ENCODE measurements at regions not wholly inside any gene's neighbourhood (a gene's known extent, or its start where the extent isn't known, plus 50 kb on each side); places are given as distances from the start of the nearest gene placed in this dataset.

DNA sequence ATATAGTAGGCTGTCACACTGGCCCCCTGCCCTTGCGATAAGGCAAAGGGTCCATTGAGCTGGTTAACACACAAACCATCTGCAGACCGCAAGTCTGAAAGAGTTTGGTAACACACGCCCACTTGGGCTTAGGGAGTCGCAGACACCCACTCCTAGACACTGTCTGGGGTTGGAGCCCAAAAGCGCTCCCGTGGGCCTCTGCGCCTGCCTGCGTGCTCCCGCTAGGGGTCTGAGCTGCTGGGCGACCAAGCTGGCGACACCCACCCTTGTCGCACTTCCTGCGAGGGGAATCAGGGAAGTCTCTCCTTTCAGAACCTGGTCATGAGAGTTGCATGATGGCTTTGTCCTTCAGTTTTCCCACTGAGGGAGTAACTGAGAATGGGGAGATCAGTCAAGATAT lies 653.0 kb downstream of the HTR1B start:
- ChIA-PET CTCF (no interaction called here), POLR2A (no interaction called here)

DNA sequence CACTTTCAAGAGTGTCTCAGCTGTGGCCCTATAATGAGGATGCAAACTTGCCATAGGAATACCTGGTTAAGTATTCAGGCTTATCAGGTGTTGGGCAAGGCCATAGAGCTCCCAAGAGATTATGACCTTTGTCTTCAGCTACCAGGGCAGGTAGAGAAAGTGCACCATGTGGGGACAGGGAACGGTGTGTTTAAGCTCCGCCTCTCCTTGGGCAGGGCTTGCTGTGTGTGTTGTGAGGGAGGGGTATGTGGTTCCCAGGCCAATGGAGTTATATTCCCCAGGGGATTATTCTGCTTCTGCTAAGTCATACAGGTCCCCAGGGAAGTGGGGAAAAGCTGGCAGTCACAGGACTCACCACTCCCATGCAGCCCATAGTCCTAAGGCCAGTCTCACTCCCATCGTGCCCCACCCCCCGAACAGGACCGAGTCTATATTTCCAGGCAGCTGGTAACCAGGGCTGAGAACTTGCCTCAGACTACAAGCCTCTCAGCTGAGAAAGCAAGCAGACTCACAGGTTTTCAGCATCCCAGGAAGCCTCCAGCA lies 660.2 kb downstream of the HTR1B start:
- DNase-seq (ENCODE audit: extremely low spot score) = no peak
- CTCF ChIA-PET = no interaction called here
- no peak for TF ChIP-seq SP1 (IDR thresholded peaks at IDR 0.05)
- no peak for TF ChIP-seq SUZ12 (IDR thresholded peaks at IDR 0.05)
- no peak for TF ChIP-seq NFRKB (IDR thresholded peaks at IDR 0.05)
- TF ChIP-seq BHLHE40 (IDR thresholded peaks at IDR 0.05; ENCODE audit: borderline replicate concordance) = no peak
- no peak for TF ChIP-seq L3MBTL2 (conservative IDR thresholded peaks at IDR 0.05)
- TF ChIP-seq ELF4 (IDR thresholded peaks at IDR 0.05) = no peak
- TF ChIP-seq FOXA1 (IDR thresholded peaks at IDR 0.05) = no peak
- POLR2A ChIA-PET = no interaction called here

More for the DNA sequence above, 653.0 kb downstream of the HTR1B start:
- TF ChIP-seq CTBP1 (IDR thresholded peaks at IDR 0.05; ENCODE audit: borderline replicate concordance) (no peak), SUZ12 (IDR thresholded peaks at IDR 0.05) (no peak), ZNF384 (IDR thresholded peaks at IDR 0.05) (no peak), BHLHE40 (IDR thresholded peaks at IDR 0.05; ENCODE audit: borderline replicate concordance) (no peak), ELF4 (IDR thresholded peaks at IDR 0.05) (no peak), LEF1 (IDR thresholded peaks at IDR 0.05; ENCODE audit: borderline replicate concordance) (no peak), L3MBTL2 (conservative IDR thresholded peaks at IDR 0.05) (no peak), ARNT (IDR thresholded peaks at IDR 0.05) (no peak), SP1 (IDR thresholded peaks at IDR 0.05) (no peak), FOXM1 (IDR thresholded peaks at IDR 0.05; ENCODE audit: borderline replicate concordance) (no peak), TARDBP (IDR thresholded peaks at IDR 0.05) (no peak), HDGF (IDR thresholded peaks at IDR 0.05; ENCODE audit: borderline replicate concordance) (no peak), FOXA1 (IDR thresholded peaks at IDR 0.05) (no peak), FOXK2 (IDR thresholded peaks at IDR 0.05) (no peak), NFRKB (IDR thresholded peaks at IDR 0.05) (no peak)
- TF ChIP-seq, protein P1, sequence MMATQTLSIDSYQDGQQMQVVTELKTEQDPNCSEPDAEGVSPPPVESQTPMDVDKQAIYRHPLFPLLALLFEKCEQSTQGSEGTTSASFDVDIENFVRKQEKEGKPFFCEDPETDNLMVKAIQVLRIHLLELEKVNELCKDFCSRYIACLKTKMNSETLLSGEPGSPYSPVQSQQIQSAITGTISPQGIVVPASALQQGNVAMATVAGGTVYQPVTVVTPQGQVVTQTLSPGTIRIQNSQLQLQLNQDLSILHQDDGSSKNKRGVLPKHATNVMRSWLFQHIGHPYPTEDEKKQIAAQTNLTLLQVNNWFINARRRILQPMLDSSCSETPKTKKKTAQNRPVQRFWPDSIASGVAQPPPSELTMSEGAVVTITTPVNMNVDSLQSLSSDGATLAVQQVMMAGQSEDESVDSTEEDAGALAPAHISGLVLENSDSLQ (IDR thresholded peaks at IDR 0.05) = no peak
- DNase-seq (ENCODE audit: extremely low spot score) = no peak

DNA sequence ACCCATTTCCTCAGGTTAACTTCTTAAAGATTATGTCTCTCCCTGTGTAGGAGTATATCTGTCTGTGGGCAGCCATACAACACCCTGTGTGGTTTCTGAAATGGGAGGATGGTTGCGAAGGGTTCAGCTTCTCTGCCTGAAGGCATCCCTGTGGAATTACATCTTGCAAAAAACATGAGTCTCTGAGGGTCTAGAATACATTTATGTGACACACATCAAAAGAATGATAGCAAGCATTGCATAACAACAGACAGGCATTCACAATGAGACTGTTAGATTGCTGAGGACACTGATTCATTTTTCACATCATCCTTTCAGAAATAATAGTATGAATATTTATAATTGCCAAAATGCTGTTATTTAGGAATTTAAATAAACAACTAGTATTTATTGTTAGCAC lies 670.9 kb downstream of the HTR1B start:
- no peak for DNase-seq (ENCODE audit: extremely low spot score)
- POLR2A ChIA-PET = no interaction called here
- TF ChIP-seq HDGF (IDR thresholded peaks at IDR 0.05; ENCODE audit: borderline replicate concordance) (no peak), ARNT (IDR thresholded peaks at IDR 0.05) (no peak), TARDBP (IDR thresholded peaks at IDR 0.05) (no peak), NFRKB (IDR thresholded peaks at IDR 0.05) (no peak), FOXA1 (IDR thresholded peaks at IDR 0.05) (no peak), BHLHE40 (IDR thresholded peaks at IDR 0.05; ENCODE audit: borderline replicate concordance) (no peak), CTBP1 (IDR thresholded peaks at IDR 0.05; ENCODE audit: borderline replicate concordance) (no peak), ELF4 (IDR thresholded peaks at IDR 0.05) (no peak), FOXM1 (IDR thresholded peaks at IDR 0.05; ENCODE audit: borderline replicate concordance) (no peak), LEF1 (IDR thresholded peaks at IDR 0.05; ENCODE audit: borderline replicate concordance) (no peak), FOXK2 (IDR thresholded peaks at IDR 0.05) (no peak), L3MBTL2 (conservative IDR thresholded peaks at IDR 0.05) (no peak), SP1 (IDR thresholded peaks at IDR 0.05) (no peak), SUZ12 (IDR thresholded peaks at IDR 0.05) (no peak), ZNF384 (IDR thresholded peaks at IDR 0.05) (no peak)
- TF ChIP-seq, protein P1 (IDR thresholded peaks at IDR 0.05) = no peak
- CTCF ChIA-PET = no interaction called here

DNA sequence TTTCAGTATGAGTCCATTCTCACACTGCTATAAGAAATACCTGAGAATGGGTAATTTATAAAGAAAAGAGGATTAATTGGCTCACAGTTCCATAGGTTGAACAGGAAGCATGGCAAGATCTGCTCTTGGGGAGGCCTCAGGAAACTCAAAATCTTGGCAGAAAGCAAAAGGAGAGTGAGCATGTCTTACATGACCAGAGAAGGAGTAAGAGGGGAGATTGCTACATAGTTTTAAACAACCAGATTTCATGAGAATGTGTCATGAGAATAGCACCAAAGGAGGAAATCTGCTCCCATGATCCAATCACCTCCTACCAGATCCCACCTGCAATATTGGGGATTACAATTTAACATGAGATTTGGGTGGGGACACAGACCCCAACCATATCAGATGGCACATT lies 672.4 kb downstream of the HTR1B start:
- DNase-seq (ENCODE audit: extremely low spot score) = no peak
- CTCF ChIA-PET = no interaction called here
- POLR2A ChIA-PET = no interaction called here
- TF ChIP-seq, protein P1 (IDR thresholded peaks at IDR 0.05) = no peak
- no peak for TF ChIP-seq SP1 (IDR thresholded peaks at IDR 0.05)
- TF ChIP-seq ARNT (IDR thresholded peaks at IDR 0.05) = no peak
- TF ChIP-seq SUZ12 (IDR thresholded peaks at IDR 0.05) = no peak
- no peak for TF ChIP-seq L3MBTL2 (conservative IDR thresholded peaks at IDR 0.05)
- no peak for TF ChIP-seq ZNF384 (IDR thresholded peaks at IDR 0.05)
- TF ChIP-seq HDGF (IDR thresholded peaks at IDR 0.05; ENCODE audit: borderline replicate concordance) = no peak
- TF ChIP-seq BHLHE40 (IDR thresholded peaks at IDR 0.05; ENCODE audit: borderline replicate concordance) = no peak
- no peak for TF ChIP-seq FOXK2 (IDR thresholded peaks at IDR 0.05)
- TF ChIP-seq FOXA1 (IDR thresholded peaks at IDR 0.05) = no peak
- TF ChIP-seq FOXM1 (IDR thresholded peaks at IDR 0.05; ENCODE audit: borderline replicate concordance) = no peak
- no peak for TF ChIP-seq TARDBP (IDR thresholded peaks at IDR 0.05)
- no peak for TF ChIP-seq NFRKB (IDR thresholded peaks at IDR 0.05)
- no peak for TF ChIP-seq LEF1 (IDR thresholded peaks at IDR 0.05; ENCODE audit: borderline replicate concordance)
- no peak for TF ChIP-seq ELF4 (IDR thresholded peaks at IDR 0.05)
- no peak for TF ChIP-seq CTBP1 (IDR thresholded peaks at IDR 0.05; ENCODE audit: borderline replicate concordance)

DNA sequence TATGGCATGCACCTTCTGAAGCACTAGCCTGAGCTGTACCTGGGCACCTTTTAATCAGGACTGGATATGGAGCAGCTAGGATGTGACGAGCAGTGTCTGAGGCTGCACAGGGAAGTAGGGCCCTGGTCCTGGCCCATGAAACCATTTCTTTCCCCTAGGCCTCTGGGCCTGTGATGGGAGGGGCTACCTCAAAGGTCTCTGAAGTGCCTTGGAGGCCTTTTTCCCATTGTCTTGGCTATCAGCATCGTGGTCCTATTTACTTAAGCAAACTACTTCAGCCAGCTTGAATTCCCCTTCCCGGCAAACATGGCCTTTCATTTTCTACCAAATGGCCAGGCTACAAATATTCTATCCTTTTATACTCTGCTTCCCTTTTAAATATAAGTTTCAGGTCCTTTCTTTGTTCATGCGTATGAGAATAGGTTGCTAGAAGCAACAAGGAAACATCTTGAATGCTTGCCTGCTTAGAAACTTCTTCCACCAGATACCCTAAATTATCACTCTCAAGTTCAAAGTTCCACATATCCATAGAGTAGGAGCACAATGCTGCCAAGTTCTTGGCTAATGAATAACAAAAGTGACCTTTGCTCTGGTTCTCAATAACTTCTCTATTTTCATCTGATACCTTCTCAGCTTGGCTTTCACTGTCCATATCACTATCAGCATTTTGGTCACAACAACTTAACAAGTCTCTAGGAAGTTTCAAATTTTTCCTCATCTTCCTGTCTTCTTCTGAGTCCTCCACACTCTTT lies 673.1 kb downstream of the HTR1B start:
- POLR2A ChIA-PET = no interaction called here
- no peak for DNase-seq (ENCODE audit: extremely low spot score)
- TF ChIP-seq TARDBP (IDR thresholded peaks at IDR 0.05) (no peak), ZNF384 (IDR thresholded peaks at IDR 0.05) (no peak), ELF4 (IDR thresholded peaks at IDR 0.05) (no peak), CTBP1 (IDR thresholded peaks at IDR 0.05; ENCODE audit: borderline replicate concordance) (no peak), HDGF (IDR thresholded peaks at IDR 0.05; ENCODE audit: borderline replicate concordance) (no peak), FOXA1 (IDR thresholded peaks at IDR 0.05) (no peak), FOXM1 (IDR thresholded peaks at IDR 0.05; ENCODE audit: borderline replicate concordance) (no peak), SP1 (IDR thresholded peaks at IDR 0.05) (no peak), NFRKB (IDR thresholded peaks at IDR 0.05) (no peak), ARNT (IDR thresholded peaks at IDR 0.05) (no peak), FOXK2 (IDR thresholded peaks at IDR 0.05) (no peak), BHLHE40 (IDR thresholded peaks at IDR 0.05; ENCODE audit: borderline replicate concordance) (no peak), L3MBTL2 (conservative IDR thresholded peaks at IDR 0.05) (no peak), SUZ12 (IDR thresholded peaks at IDR 0.05) (no peak), LEF1 (IDR thresholded peaks at IDR 0.05; ENCODE audit: borderline replicate concordance) (no peak)
- TF ChIP-seq, protein P1 (IDR thresholded peaks at IDR 0.05) = no peak
- CTCF ChIA-PET = no interaction called here

Measured in HEK293T (cell line).